ENCODE measurements at regions not wholly inside any gene's neighbourhood (a gene's known extent, or its start where the extent isn't known, plus 50 kb on each side); places are given as distances from the start of the nearest gene placed in this dataset.

GRCh38 chr6:146891615-146892265 lies 293.0 kb downstream of the ADGB start:
- DNase-seq (ENCODE audit: low read depth in 1 of 2, low spot score in 1 of 2): no peak
- Histone ChIP-seq H3K27me3 (ENCODE audit: insufficient read depth, poor library complexity, severe bottlenecking) (no peaks in the 10 kb centered on the region), H3K27ac (replicated peaks) (peak overlapping the region; percentile 55), H3K4me3 (replicated peaks; ENCODE audit: insufficient read depth, low read length) (no peak overlapping the region)
- no peak for TF ChIP-seq CTCF (IDR thresholded peaks at IDR 0.05; ENCODE audit: insufficient read depth, low read length)
- TF ChIP-seq GABPA (IDR thresholded peaks at IDR 0.05; ENCODE audit: low read depth): no peak
- TF ChIP-seq REST (IDR thresholded peaks at IDR 0.05; ENCODE audit: insufficient replicate concordance, low read depth): no peak
- TF ChIP-seq SPI1 (IDR thresholded peaks at IDR 0.05; ENCODE audit: borderline replicate concordance, low read depth): no peak
- no peak for TF ChIP-seq POLR2AphosphoS5 (IDR thresholded peaks at IDR 0.05; ENCODE audit: low read depth)

- H3K4me3 ChIP-seq (replicated peaks; ENCODE audit: insufficient read depth, low read length): no peak overlapping the region
- H3K27me3 ChIP-seq (ENCODE audit: insufficient read depth, poor library complexity, severe bottlenecking): no peaks in the 10 kb centered on the region
- peak overlapping the region; percentile 55 for H3K27ac ChIP-seq (replicated peaks)
- TF ChIP-seq REST (IDR thresholded peaks at IDR 0.05; ENCODE audit: insufficient replicate concordance, low read depth) (no peak), SPI1 (IDR thresholded peaks at IDR 0.05; ENCODE audit: borderline replicate concordance, low read depth) (no peak), POLR2AphosphoS5 (IDR thresholded peaks at IDR 0.05; ENCODE audit: low read depth) (no peak), GABPA (IDR thresholded peaks at IDR 0.05; ENCODE audit: low read depth) (no peak)
- no peak for DNase-seq (ENCODE audit: low read depth in 1 of 2, low spot score in 1 of 2)
These were observed 293.5 kb downstream of the ADGB start for GRCh38 chr6:146892283-146892612.

GRCh38 chr6:146892613-146893401 lies 294.0 kb downstream of the ADGB start:
- peak; percentile 74; the same call in 1 of the 2 replicates for TF ChIP-seq SPI1 (IDR thresholded peaks at IDR 0.05; ENCODE audit: borderline replicate concordance, low read depth)
- TF ChIP-seq REST (IDR thresholded peaks at IDR 0.05; ENCODE audit: insufficient replicate concordance, low read depth): peak; percentile 53
- peak; percentile 49; the same call in 1 of the 2 replicates for TF ChIP-seq POLR2AphosphoS5 (IDR thresholded peaks at IDR 0.05; ENCODE audit: low read depth)
- TF ChIP-seq GABPA (IDR thresholded peaks at IDR 0.05; ENCODE audit: low read depth): no peak
- peak in 1 of 2 experiments; percentile 75 for DNase-seq (ENCODE audit: low read depth in 1 of 2, low spot score in 1 of 2)
- no peak overlapping the region for H3K4me3 ChIP-seq (replicated peaks; ENCODE audit: insufficient read depth, low read length)
- no peaks in the 10 kb centered on the region for H3K27me3 ChIP-seq (ENCODE audit: insufficient read depth, poor library complexity, severe bottlenecking)
- peak overlapping the region; percentile 55 for H3K27ac ChIP-seq (replicated peaks)

- no peak overlapping the region for H3K4me3 ChIP-seq (replicated peaks; ENCODE audit: insufficient read depth, low read length)
- DNase-seq (ENCODE audit: low read depth in 1 of 2, low spot score in 1 of 2): no peak
- TF ChIP-seq POLR2AphosphoS5 (IDR thresholded peaks at IDR 0.05; ENCODE audit: low read depth) (no peak), REST (IDR thresholded peaks at IDR 0.05; ENCODE audit: insufficient replicate concordance, low read depth) (no peak)
- H3K27me3 ChIP-seq (ENCODE audit: insufficient read depth, poor library complexity, severe bottlenecking): no peaks in the 10 kb centered on the region
- H3K27ac ChIP-seq (replicated peaks): no peak overlapping the region
These were observed 294.9 kb downstream of the ADGB start for GRCh38 chr6:146893690-146894089.
